HG03378 (cell line): ENCODE measurements at regions not wholly inside any gene's neighbourhood (a gene's known extent, or its start where the extent isn't known, plus 50 kb on each side); places are given as distances from the start of the nearest gene placed in this dataset.
"Not testable (repeated sequence)": the region's sequence is repeated elsewhere in the genome, so short reads cannot be mapped to it uniquely, and the experiment has no call there.

ENCODE experiments used
- ATAC-seq: cut with Tn5 transposase; IDR thresholded peaks from one replicate; pipeline ENCODE4 v1.9.1; 2021; ENCODE audit warnings: mild to moderate bottlenecking, moderate library complexity; ENCODE audit not compliant: unreplicated experiment

DNA sequence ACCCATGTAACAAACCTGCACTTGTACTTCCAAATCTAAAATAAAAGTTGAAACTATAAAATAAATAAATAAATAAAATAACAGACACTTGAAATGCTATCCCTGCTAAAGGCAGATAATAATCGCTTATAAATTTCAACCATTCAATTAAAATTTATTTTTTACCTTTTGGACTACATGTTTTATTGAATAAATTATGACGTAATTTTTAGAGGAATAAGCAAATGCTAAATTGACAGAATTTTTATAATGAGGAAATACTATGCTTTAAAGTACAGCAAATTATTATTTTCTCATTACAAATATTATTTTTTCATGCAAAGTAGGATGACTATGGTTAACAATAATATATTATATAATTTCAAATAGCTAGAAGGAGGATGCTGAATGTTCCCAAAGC lies 658.6 kb upstream of the LMO3 start:
- no peak for ATAC-seq

DNA sequence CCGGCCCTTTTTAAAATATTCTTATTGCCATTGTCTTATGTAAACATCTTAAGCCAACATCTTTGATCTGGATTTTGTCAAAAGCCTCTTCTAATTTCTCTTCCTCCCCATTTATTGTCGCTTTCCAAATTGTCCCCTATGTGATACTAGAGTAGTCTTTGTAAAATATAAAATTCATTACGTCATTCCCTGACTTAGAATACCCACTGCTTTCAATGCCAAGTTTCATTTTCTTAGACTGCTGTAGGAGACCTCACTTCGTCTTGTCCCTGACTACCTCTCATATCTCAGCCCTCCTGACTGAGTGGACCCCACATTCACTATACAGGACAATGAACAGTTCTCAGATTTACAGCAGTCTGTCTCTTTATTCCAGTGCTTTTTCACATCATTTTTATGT lies 633.9 kb upstream of the LMO3 start:
- ATAC-seq, result no peak

DNA sequence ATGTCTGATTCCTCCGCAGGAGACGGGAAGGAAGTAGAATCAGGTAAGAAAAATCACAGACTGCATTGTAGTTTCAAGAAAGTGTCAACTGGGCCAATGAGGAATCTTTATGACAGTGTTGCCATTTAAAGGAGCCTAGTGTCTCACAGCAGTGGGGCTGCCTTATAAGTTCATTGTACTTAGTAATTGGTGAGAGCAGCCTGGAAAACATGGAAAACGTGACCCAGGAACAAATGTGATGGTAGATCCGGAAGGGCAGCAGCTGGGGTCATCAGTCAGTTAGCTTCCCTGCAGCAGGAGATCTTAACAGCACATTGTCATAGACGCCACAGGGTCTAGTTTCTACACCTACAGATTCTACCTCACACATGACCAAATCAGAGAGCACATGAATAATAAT lies 630.0 kb upstream of the LMO3 start:
- no peak for ATAC-seq

DNA sequence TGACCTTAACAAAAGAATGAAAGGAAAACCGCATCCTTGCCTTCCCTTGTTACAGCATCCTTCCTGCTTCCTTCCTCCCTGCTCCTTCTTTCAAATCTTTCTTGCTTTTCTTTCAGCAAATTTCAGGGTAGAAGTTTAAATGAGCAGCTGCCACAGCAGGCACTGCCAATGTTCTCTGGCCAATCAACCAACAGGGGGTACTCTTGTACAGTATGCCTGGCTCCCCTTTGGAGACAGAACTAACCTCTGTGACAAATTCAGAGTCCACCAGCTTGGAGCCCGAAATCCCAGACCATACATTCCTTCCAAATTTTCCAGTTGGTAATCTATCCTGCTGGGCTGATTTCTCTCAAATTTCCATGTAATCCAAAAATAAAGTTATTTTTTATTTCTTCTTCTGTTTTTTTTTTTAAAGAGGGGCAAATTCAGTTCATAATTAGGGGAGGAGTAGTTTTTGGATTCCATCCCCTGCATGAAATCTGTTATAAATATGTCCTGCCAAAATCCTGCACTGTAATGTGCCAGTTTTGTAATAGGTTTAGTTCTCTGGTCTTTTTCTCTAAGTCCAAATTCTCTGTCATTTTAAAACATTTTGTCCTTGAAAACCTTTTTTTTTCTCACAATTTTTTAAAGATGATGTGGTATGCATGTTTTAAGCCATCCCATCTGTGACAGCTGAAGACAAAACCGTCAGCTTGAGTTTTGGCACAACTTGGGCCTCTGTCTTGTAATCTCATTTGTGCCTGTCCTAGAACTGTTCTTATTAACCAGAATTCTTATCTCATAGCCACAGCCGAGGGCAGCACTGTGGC lies 610.0 kb upstream of the LMO3 start:
- no peak for ATAC-seq

DNA sequence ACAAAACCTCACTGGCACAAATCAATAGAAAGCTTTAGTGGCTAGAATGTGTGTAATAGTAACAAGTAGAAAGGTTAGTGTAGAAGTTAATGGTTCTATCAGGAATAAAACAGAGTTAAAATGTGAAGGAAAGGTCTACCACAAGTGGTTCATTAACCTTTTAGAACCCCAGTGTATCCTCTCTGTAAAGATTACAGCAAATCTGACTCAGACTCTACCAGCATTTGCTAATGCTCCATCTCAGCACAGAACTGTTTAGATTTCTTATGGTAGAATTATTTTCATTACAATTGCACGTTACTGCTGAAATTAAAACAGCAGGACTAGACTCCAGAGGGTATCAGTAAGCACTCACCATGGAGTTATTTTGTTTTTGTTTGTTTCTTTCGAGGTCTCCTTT lies 609.0 kb upstream of the LMO3 start:
- no peak for ATAC-seq

DNA sequence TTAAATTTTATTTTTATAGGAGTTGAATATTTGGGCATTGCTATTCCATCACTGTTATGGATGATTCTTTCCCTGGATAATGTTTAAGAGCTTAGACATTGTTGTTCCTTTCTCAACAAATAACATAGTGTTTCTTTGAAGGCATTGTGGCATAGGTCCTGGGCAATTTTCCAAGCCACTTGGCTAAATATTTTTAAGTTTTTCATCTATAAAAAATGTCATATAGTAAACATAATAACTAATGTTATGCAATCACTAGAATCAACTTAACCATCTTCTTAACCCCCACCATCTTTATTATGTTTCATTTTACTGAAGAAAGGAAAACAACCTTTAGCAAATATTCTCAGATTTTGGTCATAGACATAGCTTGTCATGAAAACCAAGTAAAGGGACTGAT lies 600.6 kb upstream of the LMO3 start:
- ATAC-seq, result no peak

DNA sequence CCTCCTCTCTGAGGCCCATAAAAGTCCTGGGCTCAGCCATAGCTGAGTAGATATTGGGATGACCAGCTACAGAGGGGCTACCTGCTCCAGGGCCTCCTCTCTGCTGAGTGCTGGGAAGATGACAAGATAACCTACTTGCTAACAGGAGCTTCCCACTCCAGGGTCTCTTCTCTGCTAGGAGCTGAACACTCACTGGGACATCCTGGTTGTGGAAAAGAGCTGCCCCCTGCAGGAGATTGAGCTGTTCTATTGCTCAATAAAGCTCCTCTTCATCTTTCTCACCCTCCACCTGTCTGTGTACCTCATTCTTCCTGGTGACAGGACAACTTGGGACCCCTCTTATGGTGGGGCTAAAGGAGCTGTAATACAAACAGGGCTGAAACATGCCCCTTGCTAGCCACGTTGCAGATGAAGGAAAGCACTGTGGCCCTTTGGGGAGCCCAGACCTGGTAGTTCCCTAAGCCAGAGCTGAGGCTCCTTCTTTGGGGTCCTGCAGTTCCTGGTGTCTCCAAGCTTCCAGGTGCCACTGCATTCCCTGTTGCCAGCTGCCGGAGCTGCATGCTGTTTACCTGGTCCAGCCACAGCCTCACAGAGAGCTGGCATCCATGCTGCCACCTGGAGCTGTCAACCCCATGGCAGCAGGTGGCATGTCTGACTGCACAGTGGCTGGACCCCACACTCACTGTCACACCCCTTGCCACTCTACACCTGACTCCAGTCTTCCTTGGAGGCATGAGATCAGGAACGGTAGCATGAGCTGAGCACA lies 598.5 kb upstream of the LMO3 start:
- no peak for ATAC-seq

DNA sequence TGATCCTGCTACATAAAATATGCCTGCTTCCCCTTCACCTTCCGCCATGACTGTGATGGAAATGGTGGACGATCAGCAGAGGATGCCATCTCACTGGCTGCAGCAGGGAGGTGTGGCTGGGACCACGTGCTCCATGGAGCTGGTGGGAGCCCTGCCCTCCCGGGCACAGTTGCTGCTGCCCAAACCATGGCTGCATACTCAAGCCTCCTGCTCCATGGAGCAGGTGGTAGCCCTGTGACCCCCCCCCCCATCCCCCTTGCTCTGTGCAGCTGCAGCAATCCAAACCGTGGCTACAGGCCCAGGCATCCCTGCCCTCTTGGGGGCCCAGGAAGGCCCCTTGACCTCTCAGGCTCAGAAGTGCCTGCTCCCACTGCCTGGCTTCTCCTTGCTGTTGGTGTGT lies 597.5 kb upstream of the LMO3 start:
- ATAC-seq, result no peak

DNA sequence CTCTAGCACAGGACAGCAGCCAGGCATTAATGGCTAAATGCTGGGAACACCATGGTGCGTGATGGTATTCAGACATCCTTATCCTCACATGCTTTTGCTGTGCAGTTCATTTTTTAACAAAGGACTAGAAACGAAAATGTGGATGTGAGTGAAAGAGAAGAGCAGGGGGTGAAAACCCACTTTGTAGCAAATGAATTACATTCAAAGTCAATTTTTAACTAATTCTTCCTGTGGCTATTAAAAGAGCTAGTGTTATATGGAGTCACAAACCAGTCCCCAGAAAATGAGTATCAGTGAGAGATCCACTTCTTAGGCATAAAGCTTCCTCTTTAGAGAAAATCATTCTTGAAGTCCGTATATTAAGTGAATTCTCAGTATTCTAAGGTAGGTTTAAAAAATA lies 592.0 kb upstream of the LMO3 start:
- ATAC-seq, result no peak

DNA sequence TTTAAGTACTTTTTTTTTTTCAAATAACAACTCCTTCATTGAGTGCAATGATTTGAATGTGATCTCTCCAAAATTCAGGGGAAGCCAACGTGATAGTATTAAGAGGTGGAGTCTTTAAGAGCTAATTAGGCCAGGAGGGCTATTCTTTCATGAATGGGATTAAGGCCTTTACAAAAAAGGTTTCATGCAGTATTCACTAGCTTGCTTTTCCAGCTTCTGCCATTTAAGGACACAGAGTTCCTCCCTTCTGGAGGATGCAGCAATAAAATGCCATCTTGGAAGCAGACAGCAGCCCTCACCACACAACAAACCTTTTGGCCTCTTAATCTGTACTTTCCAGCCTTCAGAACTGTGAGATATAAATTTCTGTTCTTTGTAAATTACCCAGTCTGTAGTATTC lies 586.8 kb upstream of the LMO3 start:
- no peak for ATAC-seq

DNA sequence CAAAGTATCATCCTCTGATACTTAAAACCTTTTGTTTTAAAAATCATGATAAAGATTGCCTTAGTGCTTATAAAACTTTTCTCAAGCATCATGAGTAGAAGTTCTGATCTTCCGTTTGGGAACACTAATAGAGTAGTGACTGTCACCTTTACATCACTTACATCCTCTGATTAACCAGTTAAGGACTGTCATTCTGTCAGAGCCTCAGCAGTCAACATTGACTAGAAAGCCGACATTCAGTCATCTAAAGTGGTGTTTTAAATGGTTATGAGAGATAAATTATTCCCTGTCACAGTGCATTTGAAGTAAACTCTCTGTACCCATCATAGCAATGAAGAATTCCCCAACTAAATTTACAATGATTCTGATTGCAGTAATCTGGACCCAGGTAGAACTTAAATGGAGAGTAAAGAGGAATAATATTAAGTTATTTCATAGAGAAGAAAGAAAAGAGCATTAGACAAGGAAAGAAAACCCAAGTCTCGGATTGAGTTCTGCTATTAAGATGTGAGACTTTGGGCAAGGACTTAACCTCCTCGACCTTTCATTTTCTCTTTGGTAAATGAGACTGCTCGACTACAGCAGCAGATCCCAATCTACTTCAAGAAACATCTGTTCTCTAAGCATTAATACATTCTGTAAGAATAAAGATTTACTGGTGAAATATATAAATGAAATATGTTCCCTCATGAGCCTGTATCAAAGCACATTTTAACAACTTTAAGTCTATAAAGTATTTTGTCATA lies 563.9 kb upstream of the LMO3 start:
- no peak for ATAC-seq

DNA sequence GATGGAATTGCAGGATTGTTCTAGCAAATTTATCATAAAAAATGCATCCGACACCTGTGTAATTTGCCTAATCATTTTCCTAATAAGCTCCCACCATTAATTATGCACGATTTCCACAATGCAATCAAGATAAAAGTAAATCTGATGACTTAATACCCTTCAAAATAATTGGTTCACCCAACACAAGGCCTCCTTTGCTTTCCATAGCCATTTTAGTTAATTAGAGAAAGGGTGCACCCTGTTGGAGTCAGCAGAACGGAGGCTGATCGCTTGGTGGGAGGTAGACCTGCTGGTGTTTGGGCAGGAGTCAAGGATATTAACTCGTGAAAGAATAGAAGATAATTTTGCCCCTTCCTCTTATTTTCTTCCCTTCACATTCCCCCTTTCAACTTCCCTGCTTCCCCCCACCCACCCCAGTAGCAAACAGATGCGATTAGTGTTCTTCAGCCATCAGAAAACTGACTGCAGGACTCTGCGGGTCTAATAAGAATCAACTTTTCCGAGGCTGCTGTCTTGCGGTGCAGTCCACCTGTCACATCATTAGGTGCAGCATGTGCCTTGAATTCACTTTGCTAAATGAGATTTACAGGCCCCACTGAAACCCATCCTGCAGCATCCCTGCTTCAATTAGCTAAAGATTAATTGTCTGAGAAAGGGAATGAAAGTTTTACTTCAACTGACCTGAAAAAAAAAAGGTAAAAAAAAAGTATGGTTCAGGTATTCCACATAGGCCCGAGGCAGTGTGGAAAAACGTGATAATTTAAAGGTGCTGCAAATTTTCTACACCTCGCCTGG lies 553.7 kb upstream of the LMO3 start:
- no peak for ATAC-seq

DNA sequence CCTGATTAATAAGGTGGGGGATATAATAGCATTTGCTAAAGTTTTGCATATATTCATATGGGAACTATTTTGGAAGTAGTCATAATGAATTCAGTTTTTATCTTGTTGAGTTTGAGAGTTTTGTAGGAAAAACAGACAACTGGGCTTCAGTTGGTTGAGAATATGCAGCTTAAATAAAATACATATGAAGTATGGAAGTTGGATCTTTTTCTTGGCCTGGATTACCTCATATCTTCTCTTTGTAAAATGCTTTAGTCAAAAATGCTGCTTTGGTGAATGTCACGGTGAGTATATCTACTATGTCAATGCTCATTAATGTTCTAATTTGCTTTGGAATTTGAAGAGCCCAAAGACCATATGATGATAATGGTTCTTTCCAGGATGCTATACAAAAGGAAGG lies 552.2 kb upstream of the LMO3 start:
- no peak for ATAC-seq

DNA sequence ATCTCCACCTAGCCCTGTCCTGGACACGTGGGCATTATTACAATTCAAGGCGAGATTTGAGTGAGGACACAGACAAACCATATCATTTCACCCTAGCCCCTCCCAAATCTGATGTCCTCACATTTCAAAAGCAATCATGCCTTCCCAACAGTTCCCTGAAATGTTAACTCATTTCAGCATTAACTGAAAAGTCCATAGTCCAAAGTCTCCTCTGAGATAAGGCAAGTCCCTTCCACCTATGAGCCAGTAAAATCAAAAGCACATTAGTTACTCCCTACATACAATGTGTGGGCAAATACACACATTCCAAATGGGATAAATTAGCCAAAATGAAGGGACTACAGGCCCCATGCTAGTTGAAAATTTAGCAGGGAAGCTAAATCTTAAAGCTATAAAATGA lies 546.0 kb upstream of the LMO3 start:
- no peak for ATAC-seq

DNA sequence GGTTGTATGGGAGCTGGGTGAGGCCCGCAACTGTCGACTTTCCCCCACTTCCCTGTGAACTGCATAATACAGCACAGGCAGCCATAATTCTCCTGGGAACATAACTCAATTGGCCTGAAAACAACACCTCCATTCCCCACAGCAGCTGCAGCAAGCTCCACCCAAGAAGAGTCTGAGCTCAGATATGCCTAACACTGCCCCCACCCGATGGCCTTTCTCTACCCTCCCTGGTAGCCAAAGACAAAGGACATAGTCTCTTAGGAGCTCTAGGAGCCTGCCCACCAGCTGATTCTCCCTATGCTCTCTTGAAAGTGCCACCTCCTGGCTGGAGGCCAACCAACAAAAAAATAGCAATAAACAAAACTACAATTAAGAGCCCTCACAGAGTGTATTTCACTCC lies 542.7 kb upstream of the LMO3 start:
- no peak for ATAC-seq

DNA sequence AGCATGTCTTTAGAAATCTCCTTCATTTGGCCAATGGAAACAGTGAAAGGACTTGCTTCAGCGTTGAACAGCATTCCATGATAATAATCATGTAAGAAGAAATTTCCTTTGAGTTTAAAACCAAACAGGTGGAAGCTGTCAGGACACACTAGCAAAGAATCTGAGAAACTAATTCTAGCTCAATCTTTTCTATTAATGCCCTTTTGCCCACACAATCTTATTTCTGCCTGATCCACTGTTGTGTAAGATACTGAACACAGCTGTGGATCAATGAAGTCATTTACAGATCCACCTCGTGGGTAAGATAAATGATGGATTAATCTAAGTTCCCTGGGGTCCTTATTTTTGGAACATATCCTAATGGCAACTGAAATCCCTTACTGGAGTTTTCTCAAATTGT lies 536.9 kb upstream of the LMO3 start:
- no peak for ATAC-seq

DNA sequence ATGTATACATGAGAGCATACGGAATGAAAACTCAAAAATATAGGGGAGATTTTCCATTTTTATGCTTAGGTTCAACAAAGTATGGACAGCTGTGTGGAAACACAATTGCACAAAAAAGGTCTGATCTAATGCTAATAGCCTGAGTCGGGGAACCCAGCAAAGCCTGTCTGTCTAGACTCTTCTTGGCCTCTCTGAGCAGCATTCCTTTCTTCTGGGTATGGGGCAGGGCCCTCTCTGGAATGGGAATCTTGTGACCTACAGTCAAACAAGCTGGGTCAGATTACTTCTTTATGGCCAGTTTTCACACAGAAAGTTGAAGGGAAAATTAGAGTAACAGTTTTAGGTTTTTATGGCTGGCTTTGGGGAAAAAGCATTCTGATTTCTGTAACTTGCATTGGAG lies 534.0 kb upstream of the LMO3 start:
- no peak for ATAC-seq

DNA sequence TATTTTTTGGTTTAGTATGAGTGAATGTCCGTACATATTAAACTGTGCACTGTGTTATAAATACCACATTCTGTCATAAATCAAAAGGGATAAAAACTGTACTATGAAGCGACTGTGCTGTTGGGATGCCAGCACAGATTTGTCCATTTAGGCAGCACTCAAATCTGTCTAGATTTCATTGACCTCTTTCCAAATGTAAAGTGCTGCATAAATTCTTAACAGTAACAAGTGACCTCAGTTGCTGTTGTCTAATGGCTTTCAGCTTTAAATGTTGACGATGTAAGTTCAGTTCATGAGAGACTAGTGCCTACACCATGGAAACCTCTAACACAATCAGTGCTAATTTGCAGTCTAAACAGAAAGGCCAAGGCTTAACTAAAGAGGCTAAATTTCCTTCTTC lies 531.4 kb upstream of the LMO3 start:
- ATAC-seq, result no peak

DNA sequence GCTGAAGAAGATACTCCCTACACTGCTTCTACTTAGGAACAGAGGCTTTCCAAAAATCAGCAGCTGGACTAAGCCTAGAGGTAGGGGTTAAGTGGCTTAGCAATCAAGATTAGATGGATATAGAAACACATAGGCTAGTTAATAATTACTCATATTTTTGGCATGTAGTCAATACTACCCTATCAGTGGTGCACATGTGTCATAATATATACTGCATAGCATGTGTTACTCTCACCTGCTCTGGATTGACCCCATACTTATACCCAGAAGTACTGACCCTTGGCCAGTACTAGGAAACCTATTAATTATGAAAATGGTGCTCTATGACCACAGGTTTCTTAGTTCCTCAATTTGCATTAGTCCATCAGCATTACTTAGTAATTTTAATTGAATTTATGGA lies 528.4 kb upstream of the LMO3 start:
- no peak for ATAC-seq

DNA sequence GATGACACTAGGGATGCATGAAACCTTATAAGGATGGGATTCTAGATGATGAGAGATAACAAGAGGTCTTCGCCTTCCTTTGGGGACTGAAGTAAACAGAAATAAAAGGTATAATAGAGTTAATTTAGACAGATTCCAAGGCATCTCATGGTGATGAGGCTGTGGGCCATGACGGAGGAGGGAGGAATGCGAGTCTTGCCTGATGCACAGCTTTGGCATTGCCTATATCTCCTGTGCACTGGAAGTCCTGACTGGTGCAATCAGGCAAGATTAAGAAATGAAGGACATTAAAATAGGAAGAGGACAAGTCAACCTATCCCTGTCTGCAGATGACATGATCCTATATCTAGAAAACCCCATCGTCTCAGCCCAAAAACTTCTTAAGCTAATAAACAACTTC lies 526.4 kb upstream of the LMO3 start:
- ATAC-seq, result no peak

DNA sequence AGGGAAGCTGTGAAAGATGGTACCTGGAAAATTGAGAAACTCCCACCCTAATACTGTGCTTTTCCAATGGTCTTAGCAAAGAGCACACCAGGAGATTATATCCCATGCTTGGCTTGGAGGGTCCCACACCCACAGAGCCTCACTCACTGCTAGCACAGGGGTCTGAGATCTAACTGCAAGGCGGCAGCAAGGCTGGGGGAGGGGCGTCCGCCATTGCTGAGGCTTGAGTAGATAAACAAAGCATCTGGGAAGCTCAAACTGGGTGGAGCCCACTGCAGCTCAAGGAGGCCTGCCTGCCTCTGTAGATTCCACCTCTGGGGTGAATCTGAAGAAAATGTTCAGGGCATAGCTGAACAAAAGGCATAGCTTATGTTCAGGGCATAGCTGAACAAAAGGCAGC lies 510.6 kb upstream of the LMO3 start:
- ATAC-seq, result not testable (repeated sequence)
